Hematopoietic multipotent progenitor cell treated with erythropoietin and hydrocortisone succinate and interleukin-3 and kit ligand, for 4 days (in vitro differentiated cells): ENCODE measurements at regions not wholly inside any gene's neighbourhood (a gene's known extent, or its start where the extent isn't known, plus 50 kb on each side); places are given as distances from the start of the nearest gene placed in this dataset.

Experiments used
- DNase-seq: peaks from one replicate; pipeline ENCODE4 v3.0.0-alpha.2; 2015

DNA sequence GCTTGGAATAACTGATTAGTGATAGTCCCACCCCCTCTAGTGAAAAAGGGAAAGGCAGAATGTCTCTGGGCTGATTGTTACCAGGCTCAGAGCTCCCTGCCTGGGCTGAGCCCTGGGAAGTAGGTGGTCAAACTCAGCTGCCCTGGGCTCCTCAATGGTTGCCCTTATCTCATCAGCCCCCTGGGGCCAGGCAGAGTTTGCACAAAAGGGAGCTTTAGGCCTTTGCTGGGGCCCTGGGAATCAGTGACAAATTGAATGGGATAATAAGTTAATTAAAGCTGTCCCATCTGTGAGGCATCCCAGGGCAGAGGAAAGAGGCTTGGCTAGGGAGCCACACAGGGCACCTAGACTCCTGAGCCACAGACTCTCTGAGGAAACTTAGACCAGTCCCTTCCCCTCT is 89.0 kb downstream of the EFNB1 start:
- DNase-seq, result no peak

DNA sequence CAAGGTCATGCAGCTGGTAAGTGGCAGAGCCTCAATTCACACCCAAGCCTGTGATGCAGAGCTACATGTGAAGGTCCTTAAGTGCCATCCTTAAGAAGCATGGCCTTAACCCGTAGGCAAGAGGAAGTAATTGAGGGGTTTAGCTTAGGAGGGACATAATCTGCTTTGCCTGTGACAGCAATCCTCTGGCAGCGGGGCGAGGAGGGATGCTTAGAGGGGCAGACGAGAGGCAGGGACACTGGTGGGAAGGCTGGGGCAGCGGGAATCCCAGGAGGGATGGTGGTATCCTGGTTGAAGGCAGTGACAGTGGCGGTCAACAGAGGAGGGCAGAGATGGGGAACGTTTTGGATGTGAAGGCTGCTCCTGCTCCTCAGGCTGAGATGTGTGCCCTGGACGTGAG is 88.1 kb downstream of the EFNB1 start:
- no peak for DNase-seq

DNA sequence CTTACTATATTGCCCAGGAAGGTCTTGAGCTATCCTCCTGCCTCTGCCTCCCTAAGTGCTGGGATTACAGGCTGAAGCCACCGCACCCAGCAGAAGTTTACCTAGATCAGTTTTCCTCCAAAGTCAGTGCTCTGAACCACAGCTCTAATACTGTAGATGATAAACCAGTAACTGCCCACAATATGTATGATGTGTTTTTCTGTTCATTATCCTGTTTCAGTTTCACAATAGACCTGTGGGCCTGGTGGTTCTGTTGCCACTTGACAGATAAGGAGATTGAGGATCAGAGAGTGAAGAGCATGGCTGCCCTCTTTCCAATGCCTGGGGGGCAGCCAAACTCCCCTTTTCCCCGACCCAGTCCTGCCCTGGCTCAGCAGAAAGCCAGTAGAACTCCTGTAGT is 87.0 kb downstream of the EFNB1 start:
- no peak for DNase-seq

DNA sequence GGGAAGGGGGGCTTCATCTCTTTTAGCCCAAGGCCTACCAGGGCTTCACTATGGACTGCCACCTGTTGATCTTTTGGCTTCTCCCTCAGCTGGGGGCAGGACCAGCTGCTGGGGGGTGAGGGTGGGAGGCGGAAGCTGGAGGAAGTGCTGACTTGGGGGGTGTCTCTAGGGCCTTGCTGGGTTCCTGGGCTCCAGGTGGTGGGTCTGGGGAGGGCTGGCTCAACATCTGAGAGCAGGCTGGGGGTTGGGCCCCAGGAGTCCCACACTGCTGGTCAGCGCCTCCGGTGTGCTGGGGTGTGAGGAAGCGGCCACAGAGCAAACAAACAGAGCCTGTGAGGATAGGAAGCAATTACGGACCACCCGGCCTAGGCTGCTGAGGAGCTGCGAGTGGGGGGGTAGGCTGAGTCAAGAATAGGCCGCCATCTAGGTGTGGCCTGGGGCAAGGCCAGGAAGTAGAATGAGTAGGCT is 85.7 kb downstream of the EFNB1 start:
- no peak for DNase-seq

DNA sequence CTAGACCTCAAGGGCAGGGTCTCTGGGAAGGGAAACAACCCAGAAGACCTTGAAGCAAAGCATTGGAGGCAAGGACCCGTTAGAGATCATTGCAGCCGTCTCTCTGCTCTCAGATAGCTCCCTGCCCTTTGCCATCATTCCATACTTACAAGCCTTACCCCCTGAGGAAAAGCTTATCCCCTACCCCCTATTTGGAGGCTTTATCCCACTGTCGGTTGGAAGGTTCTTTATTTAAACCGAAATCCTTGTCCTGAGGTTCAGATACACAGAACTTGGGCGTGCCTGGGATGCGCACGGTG is 84.4 kb downstream of the EFNB1 start:
- no peak for DNase-seq

DNA sequence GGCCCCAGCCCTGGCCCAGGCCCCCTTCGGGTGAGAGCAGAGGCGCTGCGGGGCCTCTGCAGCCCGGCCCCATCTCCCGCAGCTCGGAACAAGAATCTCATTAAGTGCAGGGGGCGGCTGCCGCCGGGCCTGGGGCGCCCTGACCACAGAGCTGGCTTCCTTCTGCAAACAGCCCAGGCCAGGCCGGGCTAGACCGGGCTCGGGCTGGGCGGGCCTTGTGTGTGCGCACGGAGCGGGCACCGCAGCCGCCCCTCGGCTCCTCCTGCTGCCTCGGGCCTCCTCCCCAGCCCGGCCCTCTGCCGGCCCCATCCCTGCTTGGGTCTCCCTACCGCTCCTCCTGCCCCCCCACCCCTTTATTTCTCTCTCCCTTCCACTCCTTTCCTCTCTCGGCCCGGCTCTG is 83.3 kb downstream of the EFNB1 start:
- DNase-seq, result no peak

DNA sequence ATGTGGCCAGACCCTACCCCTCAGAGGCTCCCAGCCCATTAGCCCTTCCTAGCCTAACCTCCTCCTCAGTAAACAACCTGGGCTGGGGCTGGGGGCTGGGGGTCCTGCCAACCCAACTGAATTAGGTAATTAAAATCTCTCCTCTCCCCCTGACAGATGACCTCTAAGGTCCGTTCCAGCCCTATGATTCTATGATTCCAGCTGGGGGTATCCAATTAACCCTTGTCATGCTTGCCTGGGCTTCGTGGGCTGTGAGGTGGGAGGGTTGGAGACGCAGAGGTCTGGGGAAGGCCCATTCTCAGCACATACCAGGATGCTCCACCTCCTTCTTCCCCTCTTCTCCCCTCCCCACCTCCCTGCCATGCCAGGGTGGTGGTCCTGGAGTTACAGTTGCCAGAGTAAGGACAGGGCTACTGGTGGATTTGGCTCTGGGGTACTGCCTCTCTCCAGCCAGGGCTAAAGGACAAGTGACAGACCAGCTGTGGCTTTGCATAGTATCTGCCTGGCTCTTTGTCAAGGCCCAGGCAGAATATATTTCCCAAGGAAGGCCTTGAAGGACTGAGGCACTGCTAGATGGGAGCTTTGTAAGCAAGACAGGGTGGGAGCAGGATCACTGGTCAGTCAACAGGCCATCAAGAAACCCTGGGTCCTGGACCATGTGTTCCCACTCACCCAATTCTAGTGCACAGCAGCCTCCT is 82.1 kb downstream of the EFNB1 start:
- DNase-seq, result no peak

DNA sequence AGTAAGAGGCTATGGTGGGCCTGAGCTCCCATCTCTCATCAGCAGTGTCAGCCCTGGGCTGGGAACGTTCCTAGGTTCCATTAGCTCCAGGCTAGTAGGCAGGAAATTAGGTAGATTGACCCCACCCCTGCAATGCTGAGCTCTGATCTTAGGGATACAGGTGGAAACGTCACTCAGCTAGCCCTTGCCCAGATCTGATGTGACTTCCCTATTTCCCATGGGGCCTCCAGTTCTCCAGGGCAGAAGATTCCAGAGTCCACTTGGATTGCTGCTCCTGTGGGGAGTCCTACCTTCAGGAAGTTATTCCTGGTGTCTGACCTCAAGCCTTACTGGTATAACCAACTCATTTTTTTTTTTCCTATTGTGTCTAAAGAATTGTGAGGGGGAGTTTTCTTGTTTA is 81.1 kb downstream of the EFNB1 start:
- no peak for DNase-seq

DNA sequence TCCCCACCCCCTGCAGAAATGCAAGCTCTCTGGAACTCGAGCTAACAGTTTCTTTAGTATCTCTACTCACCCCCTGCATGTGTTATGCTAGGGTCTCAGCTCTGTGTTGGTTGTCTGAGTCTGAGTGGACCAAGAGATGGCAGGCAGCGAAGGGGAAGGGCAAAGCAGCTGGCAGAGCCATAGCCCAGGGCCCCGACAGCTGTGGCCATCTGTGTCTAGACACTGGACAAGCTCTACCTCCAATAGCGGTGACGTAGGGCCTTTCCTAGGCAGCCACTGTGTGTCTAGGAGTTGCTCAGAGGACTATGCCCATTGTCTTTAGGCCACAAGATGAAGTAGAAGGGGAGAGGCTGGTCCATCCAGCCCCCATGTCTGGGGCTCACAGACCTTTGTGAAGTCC is 79.2 kb downstream of the EFNB1 start:
- no peak for DNase-seq

DNA sequence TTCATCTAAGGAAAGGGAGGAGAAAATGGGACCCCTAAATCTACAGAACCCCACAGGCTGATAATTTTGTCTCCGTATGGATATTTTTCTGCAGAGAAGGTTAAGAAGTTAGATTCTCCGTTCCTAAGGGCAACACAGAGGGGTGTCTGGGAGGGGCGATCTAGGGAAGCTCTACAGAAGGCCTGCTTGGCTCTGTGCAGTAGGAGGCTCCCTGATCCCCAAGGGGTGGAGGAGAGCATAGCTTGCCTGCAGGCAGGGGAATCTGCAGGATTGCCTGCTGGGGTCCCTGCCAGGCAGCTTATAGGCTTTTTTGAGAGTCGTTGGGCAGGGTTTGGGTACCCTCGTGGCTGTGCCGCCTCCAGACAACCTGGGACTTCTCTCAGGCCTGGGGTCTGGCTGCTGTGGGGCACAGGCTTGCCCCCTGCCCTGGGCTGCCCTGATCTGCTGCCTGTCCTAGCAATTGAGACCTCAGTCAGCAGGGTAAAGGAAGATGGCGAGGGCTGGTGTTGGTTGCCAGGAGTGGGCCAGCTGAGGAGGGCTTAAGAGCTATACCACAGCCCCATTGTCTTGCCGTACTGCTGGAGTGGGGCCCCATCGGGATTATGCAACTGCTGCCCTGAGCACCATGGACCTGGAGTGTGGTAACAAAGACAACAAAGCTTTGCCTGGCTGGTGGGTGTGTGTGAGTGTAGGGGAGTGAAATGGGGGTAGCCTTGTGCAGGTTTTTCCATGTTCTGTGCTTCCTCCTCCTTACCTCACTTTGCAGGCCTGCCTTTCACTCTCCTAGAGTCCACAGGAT is 74.1 kb downstream of the EFNB1 start:
- DNase-seq, result peak; percentile 27

DNA sequence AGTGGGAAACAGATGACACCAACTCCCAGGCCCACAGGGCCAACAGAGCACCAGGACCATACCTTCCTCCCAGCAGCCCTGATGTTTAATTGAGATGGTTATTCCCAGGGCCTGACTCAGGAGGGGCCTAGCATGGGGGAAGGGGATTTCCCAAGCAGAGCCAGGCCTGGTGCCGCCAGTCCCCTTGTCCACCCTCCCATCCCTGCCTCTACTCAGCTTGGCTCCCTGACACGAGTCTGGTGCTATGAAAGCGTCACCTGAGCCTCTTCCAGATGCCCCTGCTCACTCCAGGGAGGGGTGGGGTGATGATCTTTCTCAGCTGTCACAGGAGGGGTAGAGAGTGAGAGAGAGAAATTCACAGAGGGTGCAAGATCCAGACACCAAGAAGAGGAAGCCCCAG is 72.7 kb downstream of the EFNB1 start:
- DNase-seq, result no peak

DNA sequence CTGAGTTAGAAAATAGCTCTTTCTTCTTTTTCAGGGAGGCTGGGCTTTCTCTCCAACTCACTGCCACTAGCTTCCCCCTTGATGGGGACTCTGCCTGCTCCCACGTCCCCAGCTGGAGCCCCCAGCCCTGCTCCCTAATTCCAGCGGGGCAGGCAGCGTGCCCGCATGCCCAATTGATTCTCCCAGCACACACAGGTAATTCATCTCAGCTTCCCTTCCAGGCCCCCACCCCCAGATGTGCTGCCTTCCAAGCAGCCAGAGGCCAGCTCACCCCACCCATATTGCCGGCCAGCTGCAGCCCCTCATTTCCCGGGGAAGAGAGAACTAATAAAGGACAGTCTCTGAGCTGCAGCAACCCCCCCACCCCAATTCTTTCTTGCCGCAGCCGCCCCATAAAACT is 69.8 kb downstream of the EFNB1 start:
- DNase-seq, result no peak

DNA sequence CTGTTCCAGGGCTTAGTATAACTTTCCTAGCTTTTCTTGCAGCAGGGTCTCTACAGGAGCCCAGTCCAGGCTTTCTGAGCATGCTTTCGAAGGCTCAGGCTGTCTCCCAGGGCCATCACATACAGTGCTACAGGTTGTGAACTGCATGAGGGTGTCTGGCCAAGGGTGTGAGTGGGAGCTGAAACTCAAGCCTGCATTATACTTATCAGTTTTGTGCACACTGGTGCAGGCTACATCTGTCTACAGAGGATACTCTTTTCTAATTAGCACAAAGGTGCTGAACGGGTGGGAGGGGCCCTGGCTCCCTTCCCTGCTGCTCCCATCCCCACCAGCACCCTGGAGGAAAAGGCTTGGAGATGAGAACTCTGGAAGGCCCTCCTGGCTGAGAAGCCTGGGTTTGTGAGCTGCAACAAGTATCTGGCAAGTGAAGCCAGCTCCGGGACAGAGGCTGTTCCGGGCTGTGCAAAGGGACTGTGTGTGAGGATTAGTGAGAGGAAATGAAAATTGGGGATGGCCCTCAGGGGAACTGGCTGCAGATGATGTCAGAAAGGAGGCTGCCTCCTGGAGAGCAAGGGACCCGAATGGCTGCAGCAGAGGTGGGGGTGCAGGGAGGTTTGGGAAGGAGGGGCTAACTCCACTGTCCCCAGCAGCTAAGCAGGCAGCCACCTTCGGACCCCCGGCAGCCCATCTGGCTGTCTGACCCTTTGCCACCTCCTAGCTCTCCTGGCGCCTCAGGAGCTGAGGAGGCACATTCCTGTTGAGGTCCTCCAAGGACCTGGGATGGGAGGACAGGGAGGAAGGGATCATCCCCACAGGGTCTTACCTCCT is 68.5 kb downstream of the EFNB1 start:
- DNase-seq, result peak; percentile 69

DNA sequence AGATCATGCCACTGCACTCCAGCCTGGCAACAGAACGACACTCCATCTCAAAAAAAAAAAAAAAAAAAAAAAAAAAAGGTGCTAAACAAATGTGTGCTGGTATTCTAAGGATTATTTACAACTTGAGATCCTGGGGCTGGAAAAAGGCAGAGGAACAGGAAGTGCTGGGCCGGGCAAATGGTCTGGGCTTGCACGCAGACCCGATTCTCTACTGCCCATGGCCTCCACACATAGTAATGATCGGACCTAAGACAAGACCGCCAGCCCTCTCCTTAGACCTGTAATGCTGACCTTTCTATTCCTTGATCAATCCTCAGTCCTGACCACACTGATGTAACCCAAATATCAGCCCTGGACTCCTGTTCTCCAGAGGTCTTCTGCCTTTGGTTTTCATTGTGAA is 67.8 kb downstream of the EFNB1 start:
- no peak for DNase-seq

DNA sequence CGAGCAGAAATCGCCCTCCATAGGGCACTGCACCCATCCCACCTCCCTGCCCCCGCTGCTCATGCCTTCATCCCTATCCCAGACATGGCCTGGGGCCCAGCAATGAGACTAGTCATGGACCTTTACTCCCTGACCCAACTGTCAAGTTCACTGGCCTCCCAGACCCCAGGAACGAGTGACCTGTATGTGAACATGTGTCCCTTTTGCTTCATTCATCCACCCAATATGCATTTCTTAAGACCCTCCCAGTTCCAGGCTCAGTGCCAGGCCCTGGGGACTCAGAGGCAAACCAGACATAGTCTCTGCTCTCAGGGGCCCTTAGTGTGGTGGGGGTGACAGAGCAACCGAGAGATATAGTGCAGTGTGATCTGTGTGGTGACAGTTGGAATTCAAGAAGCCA is 67.0 kb downstream of the EFNB1 start:
- DNase-seq, result peak; percentile 52

DNA sequence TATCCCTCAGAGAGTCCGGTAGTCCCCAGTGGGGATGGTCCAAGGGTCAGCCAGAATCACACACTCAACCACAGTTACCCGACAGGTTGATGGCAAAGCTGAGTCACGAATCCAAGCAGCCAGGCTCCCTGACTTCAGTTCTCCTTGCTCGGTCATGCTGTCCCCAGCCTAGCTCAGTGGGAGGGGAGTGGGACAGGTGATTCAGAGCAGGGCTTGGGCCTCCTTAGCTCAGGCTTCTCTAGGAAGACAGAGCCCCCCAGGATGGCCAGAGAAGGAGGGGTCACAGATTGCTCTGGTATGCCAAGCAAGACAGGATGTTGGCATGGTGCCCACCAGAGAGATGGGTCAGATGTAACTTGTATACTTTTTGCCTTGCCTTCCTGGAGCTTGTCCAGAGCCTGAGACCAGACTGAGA is 66.5 kb downstream of the EFNB1 start:
- peak; percentile 62 for DNase-seq

DNA sequence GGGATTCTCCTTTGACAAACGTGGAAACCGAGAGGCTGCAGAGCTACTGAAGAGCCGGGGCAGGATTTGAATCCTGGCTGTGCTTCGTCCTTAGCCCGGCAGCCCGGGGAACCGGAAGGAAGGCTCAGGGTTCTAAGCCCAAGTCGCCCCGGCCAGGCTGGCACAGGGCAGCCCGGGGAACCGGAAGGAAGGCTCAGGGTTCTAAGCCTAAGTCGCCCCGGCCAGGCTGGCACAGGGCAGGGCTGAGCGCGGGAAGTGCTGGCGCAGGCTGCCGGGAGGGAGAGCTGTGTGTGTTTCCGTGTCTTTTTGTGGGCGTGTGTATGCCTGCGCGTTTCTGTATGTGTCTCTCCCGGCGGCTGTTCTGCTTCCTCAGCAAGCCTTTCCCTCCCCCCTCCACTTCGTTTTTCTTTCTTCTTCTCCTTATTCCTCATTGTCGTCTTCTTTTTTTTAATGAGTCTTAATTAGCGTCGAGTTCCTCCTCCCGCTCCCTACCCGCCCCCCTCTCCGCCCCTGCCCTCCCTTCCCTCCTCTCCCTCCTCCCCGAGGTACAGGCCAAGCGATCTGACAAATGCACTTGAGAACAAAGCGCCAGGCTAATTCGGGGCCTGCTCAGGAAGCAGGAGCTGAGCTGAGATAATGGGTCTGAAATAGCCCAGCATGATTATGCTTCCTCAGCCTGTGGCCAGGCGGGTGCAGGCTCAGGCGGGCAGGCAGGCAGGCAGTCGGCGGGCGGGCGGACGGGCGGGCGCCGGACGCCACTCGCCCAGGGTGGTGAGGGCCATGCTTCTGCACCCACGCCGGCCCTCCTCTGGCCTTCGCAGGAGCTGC is 65.9 kb downstream of the EFNB1 start:
- peak; percentile 92 for DNase-seq

DNA sequence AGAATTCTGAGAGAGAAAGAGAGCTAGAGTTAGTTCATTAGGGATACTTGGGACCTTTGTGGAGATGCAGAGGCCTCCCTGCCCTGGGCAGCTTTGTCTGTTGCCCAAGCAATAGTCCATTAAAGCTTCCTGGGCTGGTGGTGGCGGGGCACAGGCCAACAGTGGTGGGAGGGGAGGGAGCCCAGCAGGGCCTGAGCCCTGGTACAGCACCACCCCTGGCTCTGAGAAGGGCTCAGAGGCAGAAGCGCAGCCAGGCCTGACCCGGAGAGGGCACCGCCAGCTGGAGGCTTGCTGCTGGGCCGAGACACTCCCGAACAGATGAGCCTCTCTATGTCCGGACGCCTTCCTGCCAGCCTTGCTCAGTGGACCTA is 65.3 kb downstream of the EFNB1 start:
- no peak for DNase-seq

DNA sequence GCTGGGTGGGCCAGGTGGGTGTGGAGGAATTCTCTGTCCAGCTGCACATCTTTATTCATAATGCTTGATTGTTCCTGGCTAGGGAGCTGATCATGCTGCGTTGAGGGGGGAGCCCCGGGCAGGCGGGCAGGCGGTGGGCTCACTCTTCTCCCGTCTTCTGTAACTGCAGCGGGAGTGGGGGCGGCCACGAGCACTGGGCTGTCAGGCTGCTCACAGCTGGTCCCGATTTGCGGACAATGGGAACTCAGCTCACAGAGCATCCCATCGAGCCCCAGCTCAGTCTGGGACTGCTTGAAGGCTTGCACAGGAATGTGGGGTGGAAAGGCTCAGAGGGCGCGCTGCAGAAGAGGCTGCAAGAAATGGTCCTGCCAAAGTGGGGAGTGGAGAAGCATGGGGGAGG is 63.8 kb downstream of the EFNB1 start:
- DNase-seq, result no peak

DNA sequence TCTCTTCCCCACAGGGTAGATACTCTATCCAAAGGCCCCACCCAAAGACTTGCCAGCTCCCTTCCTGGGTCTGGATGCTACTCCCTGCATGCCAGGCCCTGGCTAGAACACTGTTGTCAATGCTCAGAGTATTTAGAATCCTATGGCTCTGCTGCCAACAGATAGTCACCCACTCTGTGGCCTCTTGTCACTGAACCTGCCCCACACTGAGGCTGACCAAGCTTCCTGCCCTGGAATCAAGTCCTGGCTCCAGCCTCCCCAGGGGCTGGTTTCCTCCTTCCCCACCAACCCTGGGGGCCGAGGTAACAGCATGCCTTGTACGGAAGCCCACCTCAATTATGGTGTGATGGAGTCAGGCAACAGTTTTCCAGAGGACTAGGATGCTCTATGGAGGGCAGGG is 63.3 kb downstream of the EFNB1 start:
- no peak for DNase-seq
